ENCODE measurements at regions not wholly inside any gene's neighbourhood (a gene's known extent, or its start where the extent isn't known, plus 50 kb on each side); places are given as distances from the start of the nearest gene placed in this dataset.

DNA sequence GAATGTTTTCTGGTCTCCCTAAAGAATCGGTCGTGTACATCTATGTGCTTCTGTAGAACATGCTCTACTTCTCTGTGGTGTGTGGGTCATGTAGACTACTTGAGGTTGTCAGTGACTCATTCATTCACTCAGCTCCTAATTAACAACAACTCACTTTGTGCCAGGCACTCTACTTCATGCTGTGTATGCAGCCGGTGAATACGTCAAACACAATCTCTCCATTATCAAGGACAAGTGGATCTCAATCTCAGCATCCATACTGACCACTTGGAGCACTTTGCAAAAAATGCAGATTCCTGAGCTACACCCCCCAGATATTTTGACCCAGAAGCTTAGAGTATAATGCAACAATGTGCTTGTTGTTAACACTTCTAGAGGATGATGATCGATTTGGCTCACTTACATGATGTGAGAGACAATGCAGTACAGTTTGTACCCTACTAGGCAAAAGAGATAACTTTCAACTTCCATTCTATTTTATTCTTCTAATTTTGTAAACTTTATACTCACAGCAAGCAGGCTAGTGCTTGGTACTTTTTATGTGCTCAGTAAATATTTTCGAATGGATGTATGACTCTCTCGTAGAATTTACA, 508.6 kb upstream of the ADAMTS5 start:
- no peak overlapping the region for H3K4me3 ChIP-seq
- DNase-seq (ENCODE audit: low spot score): no peak
- no peak overlapping the region for H3K27ac ChIP-seq
- TF ChIP-seq, protein P1, sequence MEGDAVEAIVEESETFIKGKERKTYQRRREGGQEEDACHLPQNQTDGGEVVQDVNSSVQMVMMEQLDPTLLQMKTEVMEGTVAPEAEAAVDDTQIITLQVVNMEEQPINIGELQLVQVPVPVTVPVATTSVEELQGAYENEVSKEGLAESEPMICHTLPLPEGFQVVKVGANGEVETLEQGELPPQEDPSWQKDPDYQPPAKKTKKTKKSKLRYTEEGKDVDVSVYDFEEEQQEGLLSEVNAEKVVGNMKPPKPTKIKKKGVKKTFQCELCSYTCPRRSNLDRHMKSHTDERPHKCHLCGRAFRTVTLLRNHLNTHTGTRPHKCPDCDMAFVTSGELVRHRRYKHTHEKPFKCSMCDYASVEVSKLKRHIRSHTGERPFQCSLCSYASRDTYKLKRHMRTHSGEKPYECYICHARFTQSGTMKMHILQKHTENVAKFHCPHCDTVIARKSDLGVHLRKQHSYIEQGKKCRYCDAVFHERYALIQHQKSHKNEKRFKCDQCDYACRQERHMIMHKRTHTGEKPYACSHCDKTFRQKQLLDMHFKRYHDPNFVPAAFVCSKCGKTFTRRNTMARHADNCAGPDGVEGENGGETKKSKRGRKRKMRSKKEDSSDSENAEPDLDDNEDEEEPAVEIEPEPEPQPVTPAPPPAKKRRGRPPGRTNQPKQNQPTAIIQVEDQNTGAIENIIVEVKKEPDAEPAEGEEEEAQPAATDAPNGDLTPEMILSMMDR (IDR thresholded peaks at IDR 0.05): no peak

DNA sequence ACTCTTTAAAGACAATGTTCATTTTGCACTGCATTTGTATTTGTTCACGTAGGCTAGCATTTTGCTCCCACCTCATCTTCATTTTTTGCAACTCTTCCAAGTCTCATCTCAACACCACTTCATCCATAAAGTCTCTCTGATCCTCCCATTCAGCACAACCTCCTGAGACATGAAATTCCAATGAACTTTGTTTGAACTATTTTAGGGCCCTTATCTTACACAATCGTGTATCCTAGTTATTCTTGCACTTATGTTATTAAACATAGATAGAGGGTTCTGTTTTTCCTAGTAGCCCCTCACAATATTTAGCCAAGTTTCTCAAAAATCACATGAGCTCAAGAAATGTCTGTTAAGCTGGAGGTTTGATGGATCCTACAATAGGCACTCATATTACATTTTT, 500.5 kb upstream of the ADAMTS5 start:
- Histone ChIP-seq H3K27ac (no peak overlapping the region), H3K4me3 (no peak overlapping the region)
- DNase-seq (ENCODE audit: low spot score): no peak
- TF ChIP-seq, protein P1 (IDR thresholded peaks at IDR 0.05): no peak

DNA sequence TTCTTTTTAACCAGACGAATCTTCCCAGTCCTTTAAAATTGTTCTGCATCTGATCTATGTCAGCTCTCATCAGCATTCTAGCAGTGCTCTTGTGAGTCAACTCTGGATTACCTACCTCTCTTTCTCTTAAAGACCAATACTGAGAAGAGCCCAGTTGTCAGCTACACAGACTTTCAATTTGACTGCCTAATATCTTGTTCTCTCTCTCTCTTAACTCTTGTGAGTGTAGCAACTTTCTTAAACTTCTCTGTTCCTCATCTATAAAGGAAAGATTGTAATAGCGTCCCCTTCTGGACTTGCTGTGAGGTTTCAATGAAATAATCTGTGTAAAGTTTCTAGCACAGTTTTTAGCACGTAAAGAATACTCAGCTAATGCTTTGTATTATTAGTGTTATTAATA, 499.3 kb upstream of the ADAMTS5 start:
- Histone ChIP-seq H3K4me3 (no peak overlapping the region), H3K27ac (no peak overlapping the region)
- TF ChIP-seq, protein P1 (IDR thresholded peaks at IDR 0.05): no peak
- DNase-seq (ENCODE audit: low spot score): no peak

DNA sequence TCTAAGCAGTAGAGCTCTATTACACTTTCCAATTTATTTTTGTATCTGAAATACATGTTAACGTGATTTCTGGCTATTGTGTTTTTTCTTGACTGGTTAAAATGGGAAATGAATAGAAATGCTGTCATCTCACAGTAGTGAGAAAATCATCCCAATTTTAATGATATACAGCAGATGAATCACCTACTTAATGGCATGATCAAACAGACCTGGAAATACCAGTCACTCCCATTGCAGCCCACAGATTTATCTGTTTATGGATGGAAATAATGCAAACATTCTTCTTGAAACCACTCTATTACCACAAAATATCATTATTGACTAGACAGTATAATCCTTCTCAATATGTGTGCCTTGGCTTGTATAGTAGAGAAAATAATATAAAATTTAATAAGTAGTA, 497.8 kb upstream of the ADAMTS5 start:
- no peak overlapping the region for H3K27ac ChIP-seq
- no peak overlapping the region for H3K4me3 ChIP-seq

DNA sequence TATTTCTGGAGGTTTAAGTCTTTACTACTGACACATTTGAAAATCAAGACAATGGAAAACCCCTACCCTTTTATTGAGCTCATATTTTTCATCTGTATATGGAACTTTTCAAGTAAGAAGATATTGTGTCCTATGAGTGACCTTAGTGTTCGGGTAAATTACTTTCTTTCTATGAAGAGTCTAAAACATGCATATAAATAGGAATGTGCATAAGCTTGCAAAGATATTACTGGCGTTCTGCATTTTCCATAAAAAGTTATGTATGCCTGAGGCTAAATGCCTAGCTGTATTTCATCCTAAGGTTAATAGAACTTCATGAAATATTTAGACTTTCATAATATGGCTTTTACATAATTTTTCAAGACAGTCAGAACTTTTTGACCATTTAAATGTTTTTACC, 495.8 kb upstream of the ADAMTS5 start:
- TF ChIP-seq, protein P1 (IDR thresholded peaks at IDR 0.05): no peak
- no peak overlapping the region for H3K4me3 ChIP-seq
- no peak overlapping the region for H3K27ac ChIP-seq
- DNase-seq (ENCODE audit: low spot score): no peak

More for the DNA sequence above, 497.8 kb upstream of the ADAMTS5 start:
- TF ChIP-seq, protein P1 (IDR thresholded peaks at IDR 0.05): no peak
- DNase-seq (ENCODE audit: low spot score): no peak

DNA sequence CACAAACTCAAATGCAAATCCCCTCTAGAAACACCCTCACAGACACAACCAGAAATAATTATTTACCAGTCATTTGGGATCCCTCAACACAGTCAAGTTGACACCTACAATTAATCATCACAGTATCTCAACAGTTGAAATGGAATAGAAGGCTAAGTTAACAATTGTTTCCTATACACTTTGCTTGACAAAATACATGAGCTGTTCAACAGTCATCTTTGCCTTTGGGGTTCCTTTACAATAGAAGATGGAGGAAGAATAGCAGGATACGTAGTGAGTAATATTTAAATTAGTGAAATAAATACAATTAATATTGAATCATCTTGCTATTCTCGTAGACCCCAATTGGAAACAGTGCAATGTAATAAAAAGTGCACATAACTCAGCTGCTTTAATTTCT, 487.3 kb upstream of the ADAMTS5 start:
- TF ChIP-seq, protein P1 (IDR thresholded peaks at IDR 0.05): no peak
- Histone ChIP-seq H3K27ac (no peak overlapping the region), H3K4me3 (no peak overlapping the region)
- DNase-seq (ENCODE audit: low spot score): no peak

DNA sequence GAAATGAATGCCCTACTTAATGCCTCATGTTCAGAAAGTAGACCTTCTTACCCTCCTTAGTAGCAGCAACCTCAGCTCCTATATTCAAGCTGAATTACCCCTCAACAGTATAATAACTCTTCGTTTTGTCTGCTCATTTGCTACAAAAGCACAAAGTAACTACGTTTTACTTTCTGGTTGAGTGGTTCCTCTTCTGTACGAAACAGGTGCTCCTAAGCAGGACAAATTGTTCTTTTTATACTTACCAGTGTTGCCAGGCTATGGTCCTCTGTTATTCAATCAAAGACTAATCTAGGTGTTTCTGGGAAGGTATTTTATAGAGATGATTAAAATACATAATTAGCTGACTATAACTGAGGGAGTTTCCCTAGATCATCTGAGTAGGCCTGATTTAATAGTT, 484.2 kb upstream of the ADAMTS5 start:
- H3K27ac ChIP-seq: no peak overlapping the region
- no peak for DNase-seq (ENCODE audit: low spot score)
- TF ChIP-seq, protein P1 (IDR thresholded peaks at IDR 0.05): no peak
- no peak overlapping the region for H3K4me3 ChIP-seq

All from coronary artery (tissue), 2 donors.